Naive thymus-derived CD8-positive, alpha-beta T cell (primary cell): ENCODE measurements at regions not wholly inside any gene's neighbourhood (a gene's known extent, or its start where the extent isn't known, plus 50 kb on each side); places are given as distances from the start of the nearest gene placed in this dataset.
A peak's percentile ranks its signal among the peaks of the same experiment; 100 is the strongest.

ENCODE experiments used
- ATAC-seq, 2 donors: fragments of 150-1000 bp; cut with Tn5 transposase in 1 of 2; sonication (Bioruptor Pico), chemical (Tn5 transposase) in 1 of 2; 1 replicate in 1 of 2; 2 replicates in 1 of 2; pipeline ENCODE4 v1.10.0; 2021; ENCODE audit warnings: mild to moderate bottlenecking in 2 of 2, moderate library complexity in 2 of 2
- POLR2A ChIA-PET: fragments of 350-600 bp; sonication (Branson Sonifier 250); formaldehyde crosslinking; loops from one replicate; lab custom pipeline; 2021; ENCODE audit warnings: antibody characterized with exemption; lab: Charles Lee
- DNase-seq, 10 donors: peaks; one replicate each; pipeline versions ENCODE4 v3.0.0 to v3.0.0-alpha.2; 2020 to 2022
- H3K27ac Mint-ChIP-seq, 10 donors: one replicate each; pipeline ENCODE4 v1.8.0; 2020 to 2022; ENCODE audit warnings: mild to moderate bottlenecking in 10 of 10, mixed read lengths in 10 of 10, moderate library complexity in 4 of 10, inconsistent platforms in 1 of 10
- H3K27me3 Mint-ChIP-seq, 5 donors: one replicate each; pipeline ENCODE4 v1.8.0; 2021 to 2022; ENCODE audit warnings: mixed read lengths in 5 of 5
- H3K36me3 Mint-ChIP-seq, 3 donors: one replicate each; pipeline ENCODE4 v1.8.0; 2020 to 2022; ENCODE audit warnings: mixed read lengths in 3 of 3, mild to moderate bottlenecking in 2 of 3, inconsistent platforms in 1 of 3
- H3K4me1 Mint-ChIP-seq, 4 donors: one replicate each; pipeline ENCODE4 v1.8.0; 2021 to 2022; ENCODE audit warnings: mixed read lengths in 4 of 4
- H3K4me3 Mint-ChIP-seq, 10 donors: one replicate each; pipeline ENCODE4 v1.8.0; 2020 to 2022; ENCODE audit warnings: mild to moderate bottlenecking in 10 of 10, mixed read lengths in 10 of 10, moderate library complexity in 6 of 10, inconsistent platforms in 1 of 10
- H3K9me3 Mint-ChIP-seq, 9 donors: one replicate each; pipeline ENCODE4 v1.8.0; 2020 to 2022; ENCODE audit warnings: mixed read lengths in 9 of 9, mild to moderate bottlenecking in 3 of 9, inconsistent platforms in 1 of 9, moderate library complexity in 1 of 9

GRCh38 chr7:25636871-25637283, 408.6 kb upstream of the NPVF start:
- no peak for DNase-seq
- Mint-ChIP-seq H3K27me3 (peaks cover 0 to 3% (median 0%) of the 10 kb centered on the region in 5 donors), H3K4me1 (no peaks in the 10 kb centered on the region), H3K36me3 (no peaks in the 10 kb centered on the region), H3K27ac (no peak overlapping the region), H3K4me3 (no peak overlapping the region), H3K9me3 (peaks cover 0 to 1% (median 0%) of the 10 kb centered on the region in 9 donors)
- no peak for ATAC-seq
- POLR2A ChIA-PET = no interaction called here

GRCh38 chr7:25638068-25638467, 409.8 kb upstream of the NPVF start:
- H3K4me3 Mint-ChIP-seq = no peak overlapping the region
- DNase-seq (no peak), ATAC-seq (no peak)
- H3K27me3 Mint-ChIP-seq = peaks cover 0 to 3% (median 0%) of the 10 kb centered on the region in 5 donors
- POLR2A ChIA-PET = no interaction called here
- peaks cover 0 to 1% (median 0%) of the 10 kb centered on the region in 9 donors for H3K9me3 Mint-ChIP-seq
- no peaks in the 10 kb centered on the region for H3K4me1 Mint-ChIP-seq
- no peaks in the 10 kb centered on the region for H3K36me3 Mint-ChIP-seq
- peak overlapping the region in 1 of 10 donors; percentile 34 for H3K27ac Mint-ChIP-seq

DNA sequence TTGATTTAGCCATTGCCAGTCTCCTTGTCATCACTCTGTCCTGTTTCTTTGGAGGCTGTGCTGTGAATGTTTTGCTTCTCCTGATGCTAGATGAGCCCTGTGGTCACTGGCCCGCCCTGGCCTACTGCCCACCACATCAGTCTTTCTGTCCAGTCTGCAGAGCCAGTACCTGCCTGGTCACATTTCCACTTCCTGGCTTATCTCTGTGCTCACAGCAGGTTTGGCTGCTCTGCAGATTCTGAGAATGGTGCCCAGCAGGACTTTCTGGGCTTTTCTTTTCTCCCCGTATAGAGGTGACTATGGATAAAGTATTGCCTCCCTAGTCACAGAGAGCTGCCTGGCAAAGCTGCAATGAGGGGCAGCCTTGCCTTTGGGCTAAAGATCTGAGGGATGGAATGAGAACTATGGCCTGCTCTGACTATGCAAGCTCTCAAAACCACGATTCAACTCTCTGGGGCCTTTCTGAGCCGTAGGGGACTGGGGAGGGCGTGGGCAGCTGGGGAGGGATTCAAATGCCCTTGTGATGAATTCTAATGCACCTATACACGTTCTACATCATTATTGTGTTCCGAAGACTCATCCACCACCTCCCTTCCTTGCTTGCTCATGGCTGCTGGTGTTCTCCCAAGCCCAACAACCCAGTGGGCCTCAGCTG, 410.4 kb upstream of the NPVF start:
- POLR2A ChIA-PET = no interaction called here
- DNase-seq (no peak), ATAC-seq (no peak)
- H3K27me3 Mint-ChIP-seq = peaks cover 0 to 3% (median 0%) of the 10 kb centered on the region in 5 donors
- H3K4me3 Mint-ChIP-seq = no peak overlapping the region
- no peaks in the 10 kb centered on the region for H3K36me3 Mint-ChIP-seq
- H3K9me3 Mint-ChIP-seq = peaks cover 0 to 1% (median 0%) of the 10 kb centered on the region in 9 donors
- H3K27ac Mint-ChIP-seq = peak overlapping the region in 1 of 10 donors; percentile 34
- no peaks in the 10 kb centered on the region for H3K4me1 Mint-ChIP-seq

- ATAC-seq (no peak), DNase-seq (no peak)
- H3K27ac Mint-ChIP-seq = no peak overlapping the region
- no peaks in the 10 kb centered on the region for H3K36me3 Mint-ChIP-seq
- no peak overlapping the region for H3K4me3 Mint-ChIP-seq
- peaks cover 0 to 9% (median 1%) of the 10 kb centered on the region in 4 donors for H3K4me1 Mint-ChIP-seq
- no peaks in the 10 kb centered on the region for H3K9me3 Mint-ChIP-seq
- POLR2A ChIA-PET = no interaction called here
- H3K27me3 Mint-ChIP-seq = no peaks in the 10 kb centered on the region
Observed at GRCh38 chr7:25642849-25643248, 414.6 kb upstream of the NPVF start.

DNA sequence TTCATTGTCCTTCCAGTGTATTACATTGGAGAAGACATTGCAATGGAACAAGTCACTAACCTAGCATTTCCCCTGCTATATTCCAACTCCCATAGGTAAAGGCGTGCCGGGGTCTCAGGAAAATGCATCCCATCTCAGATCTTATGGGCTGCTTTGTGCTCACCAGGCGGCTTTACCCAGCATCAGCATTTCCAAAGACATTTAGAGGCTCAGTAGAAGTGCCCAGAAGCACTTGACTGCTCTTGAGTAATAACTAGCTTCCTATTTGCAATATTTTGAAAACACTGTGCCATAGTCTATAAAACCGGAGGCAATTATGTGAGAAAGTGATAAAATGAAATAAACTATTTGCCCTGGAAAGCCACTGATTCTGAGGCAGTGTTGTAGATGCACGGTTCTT, 415.0 kb upstream of the NPVF start:
- Mint-ChIP-seq H3K9me3 (no peaks in the 10 kb centered on the region), H3K36me3 (no peaks in the 10 kb centered on the region), H3K27ac (no peak overlapping the region), H3K27me3 (no peaks in the 10 kb centered on the region), H3K4me3 (no peak overlapping the region), H3K4me1 (peaks cover 0 to 9% (median 1%) of the 10 kb centered on the region in 4 donors)
- POLR2A ChIA-PET = no interaction called here
- DNase-seq (no peak), ATAC-seq (no peak)

GRCh38 chr7:25643770-25644394, 415.6 kb upstream of the NPVF start:
- no peaks in the 10 kb centered on the region for H3K36me3 Mint-ChIP-seq
- H3K27ac Mint-ChIP-seq = no peak overlapping the region
- no peaks in the 10 kb centered on the region for H3K27me3 Mint-ChIP-seq
- no peak overlapping the region for H3K4me3 Mint-ChIP-seq
- H3K9me3 Mint-ChIP-seq = no peaks in the 10 kb centered on the region
- ATAC-seq = no peak
- peaks cover 0 to 9% (median 1%) of the 10 kb centered on the region in 4 donors for H3K4me1 Mint-ChIP-seq
- DNase-seq = no peak
- POLR2A ChIA-PET = no interaction called here

DNA sequence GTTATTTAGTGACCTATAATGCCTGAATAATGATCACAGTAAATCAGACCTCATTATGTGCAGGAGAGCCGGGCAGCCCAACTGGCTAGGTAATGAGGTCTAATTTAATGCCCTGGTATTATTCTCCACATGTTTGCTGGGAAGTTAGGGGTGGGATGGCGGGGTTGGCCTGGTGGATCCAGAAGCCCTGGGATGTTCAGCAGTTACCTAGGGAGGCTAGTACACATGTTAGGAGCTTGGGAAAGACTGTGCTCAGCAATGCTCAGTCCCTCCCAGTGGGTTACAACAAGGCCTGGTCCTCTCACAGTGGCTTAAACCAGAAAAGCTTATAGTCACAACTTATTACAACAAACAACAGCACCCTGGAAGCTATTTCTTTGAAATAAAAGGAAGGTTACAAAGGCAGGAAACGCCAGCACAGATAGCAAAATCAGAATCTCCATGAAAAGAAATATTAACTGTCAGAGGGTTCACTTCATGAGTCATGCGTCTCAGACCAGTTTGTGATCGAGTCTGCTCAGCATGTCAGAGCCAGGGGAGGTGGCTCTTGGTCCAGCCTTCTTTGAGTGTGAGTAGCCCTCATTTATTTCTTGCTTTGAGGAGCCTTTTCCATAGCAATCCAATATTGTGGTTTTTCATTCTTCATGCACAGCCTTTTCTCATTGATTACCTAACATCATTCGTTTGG, 418.6 kb upstream of the NPVF start:
- no peaks in the 10 kb centered on the region for H3K9me3 Mint-ChIP-seq
- H3K27me3 Mint-ChIP-seq = no peaks in the 10 kb centered on the region
- H3K36me3 Mint-ChIP-seq = no peaks in the 10 kb centered on the region
- no peak overlapping the region for H3K4me3 Mint-ChIP-seq
- DNase-seq (no peak), ATAC-seq (no peak)
- no peak overlapping the region for H3K27ac Mint-ChIP-seq
- POLR2A ChIA-PET = no interaction called here
- H3K4me1 Mint-ChIP-seq = peaks cover 0 to 9% (median 1%) of the 10 kb centered on the region in 4 donors

DNA sequence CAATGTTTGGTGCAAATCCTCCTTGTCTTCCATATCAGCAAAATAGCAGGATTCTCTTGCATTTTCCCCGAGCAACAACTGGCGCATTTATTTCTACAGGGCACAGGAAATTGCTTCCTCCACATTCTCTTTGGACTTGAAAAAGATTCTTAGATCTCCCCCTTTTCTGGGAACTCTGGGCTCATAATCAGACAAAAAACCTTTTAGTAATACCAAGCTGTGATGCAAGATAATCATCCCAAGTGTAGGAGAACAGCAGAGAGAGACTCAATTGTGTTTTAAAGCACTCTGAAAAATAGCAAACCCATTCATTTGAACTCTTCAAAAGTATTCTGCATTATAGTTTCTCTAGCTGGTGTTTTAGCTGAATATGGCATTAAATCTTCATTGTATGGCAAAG, 419.6 kb upstream of the NPVF start:
- ATAC-seq (no peak), DNase-seq (no peak)
- no peaks in the 10 kb centered on the region for H3K36me3 Mint-ChIP-seq
- POLR2A ChIA-PET = no interaction called here
- peaks cover 2 to 9% (median 5%) of the 10 kb centered on the region in 4 donors for H3K4me1 Mint-ChIP-seq
- H3K27me3 Mint-ChIP-seq = no peaks in the 10 kb centered on the region
- no peaks in the 10 kb centered on the region for H3K9me3 Mint-ChIP-seq
- no peak overlapping the region for H3K4me3 Mint-ChIP-seq
- no peak overlapping the region for H3K27ac Mint-ChIP-seq

- Mint-ChIP-seq H3K4me1 (peaks cover 9 to 22% (median 20%) of the 10 kb centered on the region in 4 donors), H3K36me3 (no peaks in the 10 kb centered on the region), H3K27ac (no peak overlapping the region), H3K9me3 (no peaks in the 10 kb centered on the region), H3K4me3 (no peak overlapping the region), H3K27me3 (no peaks in the 10 kb centered on the region)
- POLR2A ChIA-PET = no interaction called here
- DNase-seq (no peak), ATAC-seq (no peak)
Observed at GRCh38 chr7:25652366-25652765, 424.1 kb upstream of the NPVF start.

GRCh38 chr7:25653384-25653783, 425.1 kb upstream of the NPVF start:
- Mint-ChIP-seq H3K4me3 (peak overlapping the region in 1 of 10 donors; percentile 7), H3K9me3 (no peaks in the 10 kb centered on the region), H3K27ac (no peak overlapping the region), H3K36me3 (no peaks in the 10 kb centered on the region), H3K27me3 (no peaks in the 10 kb centered on the region), H3K4me1 (peaks cover 11 to 21% (median 20%) of the 10 kb centered on the region in 4 donors)
- no peak for DNase-seq
- POLR2A ChIA-PET = no interaction called here
- no peak for ATAC-seq

GRCh38 chr7:25656071-25656470, 427.8 kb upstream of the NPVF start:
- H3K27me3 Mint-ChIP-seq = no peaks in the 10 kb centered on the region
- POLR2A ChIA-PET = no interaction called here
- H3K36me3 Mint-ChIP-seq = no peaks in the 10 kb centered on the region
- peak overlapping the region; percentile 1 to 68 (median 48) for H3K4me3 Mint-ChIP-seq
- H3K4me1 Mint-ChIP-seq = peaks cover 11 to 21% (median 20%) of the 10 kb centered on the region in 4 donors
- no peaks in the 10 kb centered on the region for H3K9me3 Mint-ChIP-seq
- ATAC-seq = peak; percentile 35 to 61
- H3K27ac Mint-ChIP-seq = peak overlapping the region in 3 of 10 donors; percentile 55 to 73 (median 60)
- DNase-seq = peak in 2 of 10 donors; percentile 13 to 19

GRCh38 chr7:25656581-25657026, 428.3 kb upstream of the NPVF start:
- POLR2A ChIA-PET = no interaction called here
- ATAC-seq = no peak
- peaks cover 11 to 21% (median 20%) of the 10 kb centered on the region in 4 donors for H3K4me1 Mint-ChIP-seq
- H3K4me3 Mint-ChIP-seq = peak overlapping the region; percentile 1 to 68 (median 48)
- no peaks in the 10 kb centered on the region for H3K27me3 Mint-ChIP-seq
- DNase-seq = no peak
- H3K27ac Mint-ChIP-seq = peak overlapping the region in 2 of 10 donors; percentile 55 to 73
- H3K36me3 Mint-ChIP-seq = no peaks in the 10 kb centered on the region
- H3K9me3 Mint-ChIP-seq = no peaks in the 10 kb centered on the region

DNA sequence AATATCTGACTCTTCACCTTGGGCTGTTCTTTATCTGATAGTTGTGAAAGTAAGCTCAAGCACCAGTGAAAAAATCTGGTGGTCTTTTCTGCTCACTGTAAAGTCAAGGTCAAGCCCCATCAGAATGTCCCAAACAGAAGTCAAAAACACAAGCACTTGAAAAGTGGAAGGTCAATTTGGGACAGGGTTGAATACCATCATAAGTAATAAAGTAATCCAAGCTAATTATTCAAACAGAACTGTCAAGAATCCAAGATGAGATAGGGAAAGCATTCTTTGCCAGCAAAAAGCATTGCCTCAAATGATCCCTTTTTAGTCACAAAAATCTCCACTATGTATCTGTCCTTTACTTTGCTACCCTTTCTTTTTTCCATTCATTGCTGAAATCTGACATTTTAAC, 430.1 kb upstream of the NPVF start:
- Mint-ChIP-seq H3K9me3 (no peaks in the 10 kb centered on the region), H3K27ac (no peak overlapping the region), H3K4me1 (peaks cover 8 to 19% (median 15%) of the 10 kb centered on the region in 4 donors), H3K27me3 (no peaks in the 10 kb centered on the region), H3K36me3 (no peaks in the 10 kb centered on the region), H3K4me3 (no peak overlapping the region)
- POLR2A ChIA-PET = no interaction called here
- no peak for DNase-seq
- no peak for ATAC-seq
